22Rv1 (cell line): ENCODE measurements at regions not wholly inside any gene's neighbourhood (a gene's known extent, or its start where the extent isn't known, plus 50 kb on each side); places are given as distances from the start of the nearest gene placed in this dataset.

Experiments
- H3K27ac ChIP-seq: fragments of 450-650 bp; 2 replicates; pipeline ENCODE4 v1.5.1; 2017
- ZFX ChIP-seq: fragments of 450-650 bp; IDR thresholded peaks from 2 replicates; pipeline ENCODE4 v1.6.1; 2017; ENCODE audit warnings: antibody characterized with exemption, borderline replicate concordance
- TF ChIP-seq, protein P1 (sequence below): fragments of 450-650 bp; IDR thresholded peaks from 2 replicates; pipeline ENCODE4 v1.5.1; 2017; ENCODE audit warnings: mild to moderate bottlenecking

DNA sequence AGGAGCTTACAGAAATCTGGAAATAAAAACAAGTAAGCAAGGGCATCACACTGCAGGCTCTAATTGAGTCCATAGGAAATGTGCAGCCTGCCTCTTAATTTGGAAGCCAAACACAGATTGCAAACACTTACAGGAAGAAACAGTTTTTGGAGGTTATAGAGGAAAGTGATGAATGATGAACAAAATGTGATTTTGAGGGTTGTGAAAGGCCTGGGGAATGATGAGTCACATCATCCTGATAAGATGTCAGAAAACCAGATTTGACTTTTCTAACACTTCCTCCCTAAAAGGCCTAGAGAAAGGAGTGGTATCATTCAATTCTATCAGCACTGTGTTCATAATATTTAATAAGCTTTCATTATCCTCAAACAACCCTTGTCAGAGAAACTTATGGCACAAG, 96.6 kb upstream of the POU2AF2 start:
- TF ChIP-seq ZFX: no peak
- TF ChIP-seq, protein P1, sequence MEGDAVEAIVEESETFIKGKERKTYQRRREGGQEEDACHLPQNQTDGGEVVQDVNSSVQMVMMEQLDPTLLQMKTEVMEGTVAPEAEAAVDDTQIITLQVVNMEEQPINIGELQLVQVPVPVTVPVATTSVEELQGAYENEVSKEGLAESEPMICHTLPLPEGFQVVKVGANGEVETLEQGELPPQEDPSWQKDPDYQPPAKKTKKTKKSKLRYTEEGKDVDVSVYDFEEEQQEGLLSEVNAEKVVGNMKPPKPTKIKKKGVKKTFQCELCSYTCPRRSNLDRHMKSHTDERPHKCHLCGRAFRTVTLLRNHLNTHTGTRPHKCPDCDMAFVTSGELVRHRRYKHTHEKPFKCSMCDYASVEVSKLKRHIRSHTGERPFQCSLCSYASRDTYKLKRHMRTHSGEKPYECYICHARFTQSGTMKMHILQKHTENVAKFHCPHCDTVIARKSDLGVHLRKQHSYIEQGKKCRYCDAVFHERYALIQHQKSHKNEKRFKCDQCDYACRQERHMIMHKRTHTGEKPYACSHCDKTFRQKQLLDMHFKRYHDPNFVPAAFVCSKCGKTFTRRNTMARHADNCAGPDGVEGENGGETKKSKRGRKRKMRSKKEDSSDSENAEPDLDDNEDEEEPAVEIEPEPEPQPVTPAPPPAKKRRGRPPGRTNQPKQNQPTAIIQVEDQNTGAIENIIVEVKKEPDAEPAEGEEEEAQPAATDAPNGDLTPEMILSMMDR: no peak
- no peak overlapping the region for H3K27ac ChIP-seq

DNA sequence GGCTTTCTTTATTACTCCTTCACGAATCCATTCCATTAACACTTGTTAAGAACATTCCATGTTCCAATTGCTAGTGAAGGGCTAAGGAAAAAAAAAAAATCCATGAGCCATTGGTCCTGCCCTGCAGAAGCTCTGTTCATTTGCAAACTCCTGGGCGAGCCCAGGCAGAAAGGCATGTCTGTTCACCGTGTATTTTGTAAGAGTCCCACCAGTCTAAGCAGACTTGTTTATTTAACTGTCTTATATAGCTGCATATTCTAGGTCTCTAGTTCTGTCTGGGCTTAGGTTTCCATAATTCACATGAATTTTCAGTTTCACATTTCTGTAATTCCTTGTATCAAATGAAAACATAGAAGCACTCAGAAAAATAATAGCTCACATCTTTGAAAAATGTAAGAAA, 97.4 kb upstream of the POU2AF2 start:
- H3K27ac ChIP-seq: no peak overlapping the region
- TF ChIP-seq, protein P1: no peak
- no peak for TF ChIP-seq ZFX

DNA sequence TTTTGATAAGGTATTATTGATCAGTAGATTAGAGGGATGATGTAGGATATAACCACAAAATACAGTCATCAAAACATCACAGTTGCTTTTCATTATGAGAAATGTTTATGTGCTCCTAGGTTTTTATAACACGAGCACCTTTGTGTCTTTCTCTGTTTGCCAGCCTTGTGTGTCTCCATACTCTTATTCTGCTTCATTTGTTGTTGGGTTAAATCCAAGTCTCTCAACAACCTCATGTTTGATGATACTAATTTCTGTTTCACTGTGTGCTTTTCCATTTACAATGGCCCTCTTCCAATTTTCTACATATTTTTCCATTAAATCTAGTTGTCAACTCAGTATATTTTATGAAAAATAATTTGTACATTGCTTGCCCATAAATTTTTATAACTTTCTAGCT, 107.7 kb upstream of the POU2AF2 start:
- TF ChIP-seq ZFX: no peak
- TF ChIP-seq, protein P1: no peak
- peak overlapping the region; percentile 74 for H3K27ac ChIP-seq

DNA sequence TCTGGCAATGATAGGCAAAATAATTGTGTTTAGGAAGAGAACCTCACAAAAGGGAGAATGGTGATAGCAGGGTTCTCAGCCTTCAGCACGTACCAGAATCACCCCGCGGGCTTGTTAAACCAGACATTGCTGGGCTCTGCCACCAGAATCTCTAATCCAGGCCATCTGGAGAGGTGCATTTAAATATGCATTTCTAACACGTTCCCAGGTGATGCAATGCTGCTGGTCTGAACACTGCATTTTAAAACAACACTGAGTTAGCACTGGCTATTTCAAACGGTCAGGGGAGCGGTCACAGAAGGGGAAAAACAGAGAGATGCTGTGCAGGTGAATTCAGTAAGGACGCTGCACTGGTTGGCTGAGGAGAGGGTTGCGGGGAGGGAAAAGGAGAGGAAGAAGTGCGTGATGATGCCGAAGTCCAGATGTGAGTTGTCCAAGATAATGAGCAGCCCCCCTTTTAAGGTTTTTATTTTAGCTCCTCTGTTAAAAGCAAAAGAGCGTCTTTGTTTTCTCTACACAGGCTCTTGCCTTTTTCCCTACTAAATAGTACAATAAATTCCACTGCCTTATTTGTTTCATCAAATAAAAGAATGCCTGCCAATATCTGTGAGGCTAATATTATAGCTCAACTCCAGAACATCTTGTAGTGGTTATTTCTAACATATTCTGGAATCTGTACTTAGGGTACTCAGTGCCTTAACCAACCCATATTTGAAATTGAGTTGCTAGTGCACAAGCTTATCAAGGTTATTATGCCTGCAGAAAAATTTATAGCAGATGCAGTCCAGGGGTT, 109.6 kb upstream of the POU2AF2 start:
- TF ChIP-seq, protein P1: no peak
- no peak for TF ChIP-seq ZFX
- H3K27ac ChIP-seq: peak overlapping the region; percentile 74; the same call in 1 of the 2 replicates

DNA sequence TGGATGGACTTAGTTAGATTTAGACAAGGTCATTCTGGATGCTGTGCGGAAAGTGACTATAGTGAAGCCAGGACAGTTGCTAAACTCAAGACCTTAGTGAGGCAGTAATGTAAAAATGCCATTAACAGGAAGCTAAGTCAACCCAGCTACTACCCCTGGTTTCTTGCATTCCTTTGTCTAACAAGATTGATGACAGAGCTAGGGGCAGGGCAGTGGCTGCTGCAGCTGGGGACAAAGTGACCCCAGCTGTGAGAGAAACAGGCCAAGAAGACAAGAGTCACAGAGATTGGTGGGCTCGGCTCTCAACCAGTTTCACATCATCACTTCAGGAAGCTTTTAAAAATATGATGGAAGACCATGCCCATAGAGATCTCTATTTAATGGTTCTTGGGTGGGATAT, 110.4 kb upstream of the POU2AF2 start:
- no peak overlapping the region for H3K27ac ChIP-seq
- TF ChIP-seq, protein P1: no peak
- no peak for TF ChIP-seq ZFX

DNA sequence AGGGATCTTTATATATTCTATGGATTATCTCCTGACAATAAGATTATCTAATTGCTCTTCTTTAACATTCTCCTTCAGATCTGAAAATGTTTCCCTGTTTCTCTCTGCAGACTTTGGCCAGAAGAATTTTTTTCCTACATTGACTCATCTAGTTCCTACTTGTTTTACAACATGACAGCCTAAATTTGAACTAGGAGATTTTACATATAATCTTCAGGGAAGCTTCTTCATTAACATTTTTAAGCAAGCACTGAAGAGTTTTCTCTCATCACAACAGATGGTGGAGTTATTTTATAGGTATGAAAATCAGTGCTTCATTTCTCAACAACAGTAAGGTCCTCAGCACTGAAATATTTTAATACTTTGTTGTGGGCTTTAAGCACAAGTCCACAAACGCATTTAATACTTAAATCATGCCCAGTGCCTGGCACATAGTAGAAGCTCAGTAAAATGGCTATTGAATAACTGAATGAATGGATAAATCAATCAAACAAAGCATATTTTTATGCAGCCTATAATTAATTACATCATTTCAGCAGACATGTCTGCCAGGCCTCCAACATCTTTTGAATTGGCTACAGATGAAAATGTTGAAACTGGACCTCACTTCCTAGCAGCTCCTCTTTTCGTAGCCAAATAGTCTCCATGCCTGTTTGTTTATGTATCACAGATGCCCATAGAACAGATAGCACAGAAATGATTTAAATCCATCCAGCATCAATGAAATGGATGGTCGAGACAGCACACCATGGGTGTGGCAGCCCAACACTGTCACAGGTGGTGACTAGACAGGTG, 117.3 kb upstream of the POU2AF2 start:
- no peak overlapping the region for H3K27ac ChIP-seq
- TF ChIP-seq, protein P1: no peak
- TF ChIP-seq ZFX: no peak

DNA sequence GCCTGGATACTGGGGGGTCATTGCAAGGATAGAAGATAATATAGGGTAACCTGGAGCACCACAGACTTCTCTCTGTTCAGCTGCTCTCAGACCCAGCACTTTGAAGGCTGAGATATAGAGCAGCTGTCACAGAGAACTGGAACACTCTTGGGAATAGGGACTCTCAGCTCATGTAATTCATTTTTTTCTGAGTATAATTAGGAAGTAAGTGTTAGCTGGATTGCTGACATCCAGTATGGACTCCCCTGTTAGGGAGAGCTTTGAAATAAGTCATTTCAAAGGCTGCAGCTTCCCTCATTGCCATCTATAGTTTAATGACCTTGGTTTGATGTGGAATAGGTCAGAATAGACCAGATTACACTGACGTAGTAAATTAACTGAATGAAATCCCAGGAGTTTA, 120.8 kb upstream of the POU2AF2 start:
- H3K27ac ChIP-seq: peak overlapping the region; percentile 54
- no peak for TF ChIP-seq ZFX
- TF ChIP-seq, protein P1: no peak
